Parathyroid adenoma (tissue), 2 donors: ENCODE measurements at regions not wholly inside any gene's neighbourhood (a gene's known extent, or its start where the extent isn't known, plus 50 kb on each side); places are given as distances from the start of the nearest gene placed in this dataset.

Source experiments
- H2AFZ ChIP-seq: fragments of 300-600 bp; sonication (generic); one replicate; pipeline ENCODE4 v1.7.0; 2017; ENCODE audit warnings: antibody characterized with exemption, mild to moderate bottlenecking
- H3K27ac ChIP-seq: fragments of 300-600 bp; sonication (generic); one replicate; pipeline ENCODE4 v1.7.0; 2017
- H3K27me3 ChIP-seq: fragments of 300-600 bp; sonication (generic); one replicate; pipeline ENCODE4 v1.7.0; 2017; ENCODE audit warnings: low read length; ENCODE audit not compliant: control insufficient read depth, insufficient read depth
- H3K36me3 ChIP-seq: fragments of 300-600 bp; sonication (generic); one replicate; pipeline ENCODE4 v1.7.0; 2017; ENCODE audit warnings: low read length; ENCODE audit not compliant: control insufficient read depth, insufficient read depth
- H3K4me1 ChIP-seq: fragments of 300-600 bp; sonication (generic); one replicate; pipeline ENCODE4 v1.7.0; 2017; ENCODE audit warnings: control low read depth
- H3K4me2 ChIP-seq: fragments of 300-600 bp; sonication (generic); one replicate; pipeline ENCODE4 v1.7.0; 2017; ENCODE audit warnings: low read length
- H3K4me3 ChIP-seq: fragments of 300-600 bp; sonication (generic); one replicate; pipeline ENCODE4 v1.7.0; 2017; ENCODE audit warnings: low read depth, low read length
- H3K79me2 ChIP-seq: fragments of 300-600 bp; sonication (generic); one replicate; pipeline ENCODE4 v1.7.0; 2017; ENCODE audit warnings: control low read depth
- H3K9ac ChIP-seq: fragments of 300-600 bp; sonication (generic); one replicate; pipeline ENCODE4 v1.7.0; 2017; ENCODE audit warnings: mild to moderate bottlenecking
- H3K9me3 ChIP-seq: fragments of 300-600 bp; sonication (generic); one replicate; pipeline ENCODE4 v1.7.0; 2017; ENCODE audit warnings: low read length; ENCODE audit not compliant: control insufficient read depth
- TF ChIP-seq, protein P1 (sequence below): fragments of 300-600 bp; sonication (generic); IDR thresholded peaks from one replicate; pipeline ENCODE4 v1.7.0; 2017; ENCODE audit warnings: antibody characterized with exemption, mild to moderate bottlenecking
- donor health status: primary hyperparathyroidism.

DNA sequence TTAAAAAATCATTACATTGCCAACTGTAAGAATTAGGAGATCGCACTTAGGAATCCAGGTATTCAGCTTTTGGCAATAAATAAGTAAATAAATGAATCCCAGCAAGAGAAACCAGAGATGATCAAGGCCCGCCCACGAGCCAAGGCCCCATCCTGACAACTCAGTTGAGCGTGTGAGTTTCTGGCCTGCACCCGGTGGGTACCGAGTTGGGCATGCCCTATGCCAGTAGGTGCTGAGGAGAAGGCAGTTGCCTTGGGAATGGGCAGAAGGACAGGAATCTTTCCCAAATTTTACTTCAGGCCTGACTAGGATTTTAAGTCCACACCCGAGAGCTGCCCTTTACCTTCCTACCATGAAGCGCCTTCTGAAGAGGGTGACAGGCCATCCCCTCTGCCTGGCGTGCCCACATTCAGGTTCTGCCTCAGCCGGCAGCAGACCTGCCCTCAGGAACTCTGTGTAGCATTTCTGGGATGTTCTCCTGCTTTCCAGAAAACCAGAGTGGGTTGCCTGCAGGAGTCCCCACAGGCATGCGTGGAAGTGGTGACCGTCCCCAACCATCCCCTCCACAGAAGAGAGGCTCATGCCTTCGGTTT, 99.3 kb upstream of the ALDH1A3 start:
- no peak overlapping the region for H3K4me3 ChIP-seq
- H3K9me3 ChIP-seq, result no peaks in the 10 kb centered on the region
- no peaks in the 10 kb centered on the region for H3K36me3 ChIP-seq
- H2AFZ ChIP-seq, result no peak overlapping the region
- no peaks in the 10 kb centered on the region for H3K79me2 ChIP-seq
- no peaks in the 10 kb centered on the region for H3K4me1 ChIP-seq
- H3K27me3 ChIP-seq, result no peaks in the 10 kb centered on the region
- TF ChIP-seq, protein P1, sequence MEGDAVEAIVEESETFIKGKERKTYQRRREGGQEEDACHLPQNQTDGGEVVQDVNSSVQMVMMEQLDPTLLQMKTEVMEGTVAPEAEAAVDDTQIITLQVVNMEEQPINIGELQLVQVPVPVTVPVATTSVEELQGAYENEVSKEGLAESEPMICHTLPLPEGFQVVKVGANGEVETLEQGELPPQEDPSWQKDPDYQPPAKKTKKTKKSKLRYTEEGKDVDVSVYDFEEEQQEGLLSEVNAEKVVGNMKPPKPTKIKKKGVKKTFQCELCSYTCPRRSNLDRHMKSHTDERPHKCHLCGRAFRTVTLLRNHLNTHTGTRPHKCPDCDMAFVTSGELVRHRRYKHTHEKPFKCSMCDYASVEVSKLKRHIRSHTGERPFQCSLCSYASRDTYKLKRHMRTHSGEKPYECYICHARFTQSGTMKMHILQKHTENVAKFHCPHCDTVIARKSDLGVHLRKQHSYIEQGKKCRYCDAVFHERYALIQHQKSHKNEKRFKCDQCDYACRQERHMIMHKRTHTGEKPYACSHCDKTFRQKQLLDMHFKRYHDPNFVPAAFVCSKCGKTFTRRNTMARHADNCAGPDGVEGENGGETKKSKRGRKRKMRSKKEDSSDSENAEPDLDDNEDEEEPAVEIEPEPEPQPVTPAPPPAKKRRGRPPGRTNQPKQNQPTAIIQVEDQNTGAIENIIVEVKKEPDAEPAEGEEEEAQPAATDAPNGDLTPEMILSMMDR, result no peak
- no peak overlapping the region for H3K4me2 ChIP-seq
- no peak overlapping the region for H3K27ac ChIP-seq
- no peak overlapping the region for H3K9ac ChIP-seq

DNA sequence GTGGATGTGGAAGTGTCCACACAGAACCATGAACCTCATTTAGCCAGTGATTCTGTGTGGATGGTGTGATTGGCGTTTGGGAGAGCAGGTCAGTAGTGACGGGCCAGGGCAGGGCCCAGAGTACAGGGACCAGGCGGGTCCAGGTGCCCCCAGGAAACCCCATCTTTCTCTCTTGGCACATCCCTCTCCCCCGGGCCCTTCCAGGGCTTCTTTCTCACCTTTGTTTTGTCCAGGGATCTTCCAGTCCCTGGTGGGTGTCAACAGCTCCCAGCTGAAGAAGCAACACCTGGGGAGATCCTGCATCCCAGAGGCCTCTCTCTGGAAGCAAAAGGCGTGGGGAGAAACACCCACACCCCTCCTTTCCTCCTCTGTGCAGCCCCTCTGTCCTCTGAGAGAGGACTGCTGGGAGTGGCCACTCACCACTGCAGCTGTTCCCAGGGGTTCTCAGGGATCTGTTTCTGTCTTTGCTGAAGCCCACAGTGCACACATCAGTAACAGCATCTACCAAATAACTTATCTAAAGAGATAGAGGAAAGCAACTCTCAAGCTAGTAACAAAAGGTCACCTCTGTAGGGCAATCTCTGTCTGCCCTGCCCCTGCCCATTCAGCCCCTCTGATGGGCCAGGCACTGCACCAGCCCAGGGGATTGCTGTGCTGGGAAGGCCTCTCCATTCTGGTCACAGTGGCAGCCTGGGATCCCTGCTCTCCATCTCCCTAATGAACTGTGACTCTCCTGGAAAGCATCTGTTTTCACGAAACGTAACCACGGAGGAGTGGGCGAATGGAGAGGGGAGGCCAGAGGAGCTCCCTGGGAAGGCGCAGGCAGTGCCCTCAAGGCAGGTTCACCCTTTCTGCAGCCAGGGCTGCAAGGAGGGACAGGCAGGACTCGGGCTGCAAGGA, 98.3 kb upstream of the ALDH1A3 start:
- Histone ChIP-seq H3K4me1 (no peaks in the 10 kb centered on the region), H3K36me3 (no peaks in the 10 kb centered on the region), H3K4me2 (no peak overlapping the region), H3K79me2 (no peaks in the 10 kb centered on the region), H3K9ac (no peak overlapping the region), H3K9me3 (no peaks in the 10 kb centered on the region), H3K4me3 (no peak overlapping the region), H3K27ac (no peak overlapping the region), H2AFZ (no peak overlapping the region), H3K27me3 (no peaks in the 10 kb centered on the region)
- TF ChIP-seq, protein P1, result no peak

DNA sequence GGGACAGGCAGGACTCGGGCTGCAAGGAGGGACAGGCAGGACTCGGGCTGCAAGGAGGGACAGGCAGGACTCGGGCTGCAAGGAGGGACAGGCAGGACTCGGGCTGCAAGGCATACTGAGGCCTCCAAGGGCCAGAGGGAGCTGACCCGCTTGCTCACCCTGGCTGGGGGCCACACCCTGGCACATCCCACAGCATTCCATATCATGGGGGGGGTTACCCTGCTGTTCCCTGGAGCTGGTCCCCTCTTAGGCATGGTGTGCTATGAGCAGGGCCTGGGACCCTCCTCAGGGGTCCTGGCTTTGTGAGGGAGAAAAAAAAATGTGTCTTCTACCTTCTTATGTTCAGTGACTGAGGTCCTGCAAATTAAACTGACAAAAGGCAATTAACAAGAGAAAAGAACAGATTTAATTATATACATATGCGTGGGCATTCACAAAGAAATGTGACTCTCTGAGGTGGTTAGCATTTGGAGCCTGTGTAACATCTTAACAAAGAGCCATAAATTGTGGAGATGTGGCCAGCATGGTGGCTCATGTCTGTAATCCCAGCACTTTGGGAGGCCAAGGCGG, 97.6 kb upstream of the ALDH1A3 start:
- no peak overlapping the region for H3K27ac ChIP-seq
- TF ChIP-seq, protein P1, result no peak
- H3K4me3 ChIP-seq, result no peak overlapping the region
- no peaks in the 10 kb centered on the region for H3K36me3 ChIP-seq
- no peaks in the 10 kb centered on the region for H3K9me3 ChIP-seq
- no peak overlapping the region for H3K9ac ChIP-seq
- no peak overlapping the region for H3K4me2 ChIP-seq
- H3K27me3 ChIP-seq, result no peaks in the 10 kb centered on the region
- no peaks in the 10 kb centered on the region for H3K79me2 ChIP-seq
- H3K4me1 ChIP-seq, result no peaks in the 10 kb centered on the region
- H2AFZ ChIP-seq, result no peak overlapping the region

DNA sequence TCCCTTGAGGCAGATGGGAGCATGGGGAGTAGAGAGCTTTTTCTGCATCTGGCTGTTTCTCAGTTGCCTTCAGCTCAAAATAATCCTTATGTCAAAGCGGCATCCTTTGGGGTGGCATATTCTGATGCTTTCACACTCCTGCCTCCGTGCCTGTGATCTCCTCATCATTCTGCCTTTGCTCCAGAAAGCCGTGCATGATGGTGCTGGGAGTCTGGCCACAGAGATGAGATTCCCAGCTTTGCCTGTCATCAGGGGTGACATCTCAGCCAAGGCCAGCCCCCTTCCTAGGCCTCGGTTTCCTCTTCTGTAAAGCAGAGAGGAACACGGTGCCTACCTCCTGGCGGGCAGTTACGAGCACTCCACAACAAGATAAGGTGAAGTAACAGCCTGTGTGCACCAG, 96.3 kb upstream of the ALDH1A3 start:
- Histone ChIP-seq H3K4me3 (no peak overlapping the region), H3K4me1 (no peaks in the 10 kb centered on the region), H3K9me3 (no peaks in the 10 kb centered on the region), H3K79me2 (no peaks in the 10 kb centered on the region), H3K27me3 (no peaks in the 10 kb centered on the region), H3K27ac (no peak overlapping the region), H3K4me2 (no peak overlapping the region), H3K36me3 (no peaks in the 10 kb centered on the region), H3K9ac (no peak overlapping the region), H2AFZ (no peak overlapping the region)
- TF ChIP-seq, protein P1, result no peak
